ENCODE measurements at regions not wholly inside any gene's neighbourhood (a gene's known extent, or its start where the extent isn't known, plus 50 kb on each side); places are given as distances from the start of the nearest gene placed in this dataset.

- TF ChIP-seq ATF4 (CRISPR knock-in tag; IDR thresholded peaks at IDR 0.05) (no peak), EZH2 (conservative IDR thresholded peaks at IDR 0.05; ENCODE audit: low read depth, low read length) (no peak), ZZZ3 (CRISPR knock-in tag; IDR thresholded peaks at IDR 0.05; ENCODE audit: borderline replicate concordance) (no peak), HOXA3 (CRISPR knock-in tag; IDR thresholded peaks at IDR 0.05) (no peak), ZNF776 (CRISPR knock-in tag; IDR thresholded peaks at IDR 0.05) (no peak), LRRFIP1 (CRISPR knock-in tag; conservative IDR thresholded peaks at IDR 0.05) (no peak), ZNF468 (CRISPR knock-in tag; IDR thresholded peaks at IDR 0.05) (no peak), HOXD1 (CRISPR knock-in tag; IDR thresholded peaks at IDR 0.05) (no peak), NCOA2 (CRISPR knock-in tag; IDR thresholded peaks at IDR 0.05) (no peak), TBX2 (CRISPR knock-in tag; IDR thresholded peaks at IDR 0.05; ENCODE audit: borderline replicate concordance) (no peak)
Observed at GRCh38 chr2:181139831-181140230, 159.4 kb downstream of the UBE2E3 start.

Measured in HepG2 (cell line).